H9 (cell line): ENCODE measurements at regions not wholly inside any gene's neighbourhood (a gene's known extent, or its start where the extent isn't known, plus 50 kb on each side); places are given as distances from the start of the nearest gene placed in this dataset.

Experiments
- DNase-seq: peaks from one replicate; pipeline ENCODE4 v3.0.0-alpha.2; 2017
- H2AFZ ChIP-seq: one replicate; pipeline ENCODE4 v1.6.1; 2013; ENCODE audit warnings: mild to moderate bottlenecking, low read length, control low read depth, moderate library complexity
- H2AK5ac ChIP-seq: 2 replicates; pipeline ENCODE4 v1.6.1; 2013; ENCODE audit warnings: low read length, control low read depth, mixed read lengths; ENCODE audit not compliant: insufficient read length
- H2BK120ac ChIP-seq: one replicate; pipeline ENCODE4 v1.6.1; 2013; ENCODE audit warnings: low read depth, mild to moderate bottlenecking, low read length, control low read depth, inconsistent platforms; ENCODE audit not compliant: poor library complexity, severe bottlenecking
- H2BK12ac ChIP-seq: 2 replicates; pipeline ENCODE4 v1.6.1; 2013; ENCODE audit warnings: low read length, control low read depth, mixed read lengths, low read depth; ENCODE audit not compliant: insufficient read length
- H2BK15ac ChIP-seq: 2 replicates; pipeline ENCODE4 v1.6.1; 2013; ENCODE audit warnings: low read depth, low read length, control low read depth
- H2BK20ac ChIP-seq: one replicate; pipeline ENCODE4 v1.6.1; 2013; ENCODE audit warnings: low read depth, mild to moderate bottlenecking, low read length, control low read depth, inconsistent platforms; ENCODE audit not compliant: poor library complexity, severe bottlenecking
- H2BK5ac ChIP-seq: 2 replicates; pipeline ENCODE4 v1.6.1; 2013; ENCODE audit warnings: low read length, control low read depth, mixed read lengths; ENCODE audit not compliant: insufficient read length
- H3K14ac ChIP-seq: 2 replicates; pipeline ENCODE4 v1.6.1; 2013; ENCODE audit warnings: low read length, control low read depth; ENCODE audit not compliant: insufficient read depth
- H3K18ac ChIP-seq: 2 replicates; pipeline ENCODE4 v1.6.1; 2013; ENCODE audit warnings: low read depth, mild to moderate bottlenecking, mixed read lengths, low read length, control low read depth; ENCODE audit not compliant: insufficient read length
- H3K23ac ChIP-seq: 2 replicates; pipeline ENCODE4 v1.6.1; 2013; ENCODE audit warnings: low read length, control low read depth, mixed read lengths, low read depth; ENCODE audit not compliant: insufficient read length
- H3K23me2 ChIP-seq: 2 replicates; pipeline ENCODE4 v1.6.1; 2013; ENCODE audit warnings: low read depth, mild to moderate bottlenecking, mixed read lengths, low read length, control low read depth; ENCODE audit not compliant: insufficient read length, poor library complexity, severe bottlenecking
- H3K27ac ChIP-seq: 2 replicates; pipeline ENCODE4 v1.5.1; 2013; ENCODE audit warnings: low read length, control low read depth, mixed read lengths, low read depth; ENCODE audit not compliant: insufficient read length
- H3K27me3 ChIP-seq: 2 replicates; pipeline ENCODE4 v1.6.1; 2013; ENCODE audit warnings: low read length, control low read depth, inconsistent platforms; ENCODE audit not compliant: insufficient read depth
- H3K4ac ChIP-seq: 2 replicates; pipeline ENCODE4 v1.6.1; 2013; ENCODE audit warnings: low read depth, mild to moderate bottlenecking, control low read depth, inconsistent platforms, low read length, moderate library complexity
- H3K4me1 ChIP-seq: 2 replicates; pipeline ENCODE4 v1.6.1; 2013; ENCODE audit warnings: low read length, control low read depth, inconsistent platforms; ENCODE audit not compliant: insufficient read depth
- H3K4me2 ChIP-seq: 2 replicates; pipeline ENCODE4 v1.6.1; 2013; ENCODE audit warnings: low read length, control low read depth, mixed read lengths; ENCODE audit not compliant: insufficient read length, insufficient read depth
- H3K56ac ChIP-seq: 2 replicates; pipeline ENCODE4 v1.6.1; 2013; ENCODE audit warnings: low read depth, mild to moderate bottlenecking, mixed read lengths, low read length, control low read depth; ENCODE audit not compliant: insufficient read length
- H3K79me1 ChIP-seq: 2 replicates; pipeline ENCODE4 v1.6.1; 2013; ENCODE audit warnings: low read depth, mild to moderate bottlenecking, moderate library complexity, low read length, control low read depth, inconsistent platforms; ENCODE audit not compliant: insufficient read depth, poor library complexity, severe bottlenecking
- H3K79me2 ChIP-seq: 2 replicates; pipeline ENCODE4 v1.6.1; 2013; ENCODE audit warnings: low read length, control low read depth, inconsistent platforms; ENCODE audit not compliant: insufficient read depth
- H3K9ac ChIP-seq: 2 replicates; pipeline ENCODE4 v1.6.1; 2013; ENCODE audit warnings: low read length, control low read depth, mixed read lengths; ENCODE audit not compliant: insufficient read length; ENCODE audit errors: extremely low read depth
- H3K9me3 ChIP-seq: one replicate; pipeline ENCODE4 v1.6.1; 2013; ENCODE audit warnings: low read depth, low read length, inconsistent platforms; ENCODE audit not compliant: control insufficient read depth
- H3T11ph ChIP-seq: one replicate; pipeline ENCODE4 v1.6.1; 2013; ENCODE audit warnings: mild to moderate bottlenecking, low read length, control low read depth, inconsistent platforms
- H4K20me1 ChIP-seq: one replicate; pipeline ENCODE4 v1.6.1; 2013; ENCODE audit not compliant: control insufficient read depth, insufficient read length, insufficient read depth
- H4K5ac ChIP-seq: 2 replicates; pipeline ENCODE4 v1.6.1; 2013; ENCODE audit warnings: low read depth, mild to moderate bottlenecking, mixed read lengths, low read length, control low read depth; ENCODE audit not compliant: insufficient read length
- H4K8ac ChIP-seq: replicated peaks from 2 replicates; pipeline ENCODE4 v1.6.1; 2013; ENCODE audit warnings: low read length, control low read depth, mixed read lengths, low read depth; ENCODE audit not compliant: insufficient read length
- H4K91ac ChIP-seq: 2 replicates; pipeline ENCODE4 v1.6.1; 2013; ENCODE audit warnings: low read depth, mild to moderate bottlenecking, moderate library complexity, mixed read lengths, low read length, control low read depth; ENCODE audit not compliant: insufficient read length
- H3K27ac Mint-ChIP-seq, 3 experiments: 2 replicates in 2 of 3; 3 replicates in 1 of 3; pipeline ENCODE4 v1.8.0; 2020 to 2021; ENCODE audit warnings: mixed read lengths in 3 of 3, mild to moderate bottlenecking in 1 of 3, moderate library complexity in 1 of 3
- H3K27me3 Mint-ChIP-seq: 2 replicates; pipeline ENCODE4 v1.8.0; 2021; ENCODE audit warnings: low read depth, mild to moderate bottlenecking, moderate library complexity, mixed read lengths
- H3K36me3 Mint-ChIP-seq, 3 experiments: 2 replicates in 2 of 3; 3 replicates in 1 of 3; pipeline ENCODE4 v1.8.0; 2020 to 2021; ENCODE audit warnings: low read depth in 3 of 3, mixed read lengths in 3 of 3; ENCODE audit not compliant: insufficient read depth in 1 of 3
- H3K4me1 Mint-ChIP-seq, 2 experiments: 2 replicates each; pipeline ENCODE4 v1.8.0; 2020; ENCODE audit warnings: mixed read lengths in 2 of 2
- H3K4me3 Mint-ChIP-seq, 2 experiments: 2 replicates in 1 of 2; 3 replicates in 1 of 2; pipeline ENCODE4 v1.8.0; 2020 to 2021; ENCODE audit warnings: mild to moderate bottlenecking in 2 of 2, mixed read lengths in 2 of 2, moderate library complexity in 1 of 2
- H3K9me3 Mint-ChIP-seq, 2 experiments: 2 replicates in 1 of 2; 3 replicates in 1 of 2; pipeline ENCODE4 v1.8.0; 2020; ENCODE audit warnings: mild to moderate bottlenecking in 2 of 2, mixed read lengths in 2 of 2, moderate library complexity in 1 of 2
- CTCF ChIP-seq: fragments of 200-600 bp; sonication (generic); conservative IDR thresholded peaks from 3 replicates; pipeline ENCODE4 v1.8.0; 2021; ENCODE audit warnings: antibody characterized with exemption, mild to moderate bottlenecking
- WGBS: extraction: QIAGEN DNeasy Blood & Tissue Kit; methylation state at CpG from one replicate; pipeline ENCODE4 v1.1.7; 2013; ENCODE audit warnings: missing lambda C conversion rate, low lambda C conversion rate, mixed read lengths; ENCODE audit not compliant: insufficient read length; ENCODE audit errors: extremely low coverage; 5-methylcytosine and 5-hydroxymethylcytosine counted together

- Histone ChIP-seq H4K20me1 (no peaks in the 10 kb centered on the region), H3K9me3 (no peaks in the 10 kb centered on the region), H2BK5ac (no peak overlapping the region), H2BK20ac (no peak overlapping the region), H3K27me3 (no peaks in the 10 kb centered on the region), H2BK120ac (no peak overlapping the region), H2AK5ac (no peak overlapping the region), H3K79me1 (no peaks in the 10 kb centered on the region), H3K56ac (no peak overlapping the region), H3K14ac (no peak overlapping the region), H3K4me2 (no peak overlapping the region), H4K8ac (no peak overlapping the region), H3K4me1 (no peaks in the 10 kb centered on the region), H3K4ac (no peak overlapping the region), H3K23ac (no peak overlapping the region), H3T11ph (no peak overlapping the region), H3K79me2 (no peaks in the 10 kb centered on the region), H2BK12ac (no peak overlapping the region), H4K91ac (no peak overlapping the region), H3K23me2 (no peaks in the 10 kb centered on the region), H3K9ac (no peak overlapping the region), H2BK15ac (no peak overlapping the region), H4K5ac (no peak overlapping the region), H3K27ac (no peak overlapping the region), H3K18ac (no peak overlapping the region), H2AFZ (no peak overlapping the region)
- Mint-ChIP-seq H3K9me3 (no peaks in the 10 kb centered on the region; a peak in 1 of 5 replicates), H3K4me3 (no peak overlapping the region), H3K27me3 (no peaks in the 10 kb centered on the region), H3K27ac (no peak overlapping the region), H3K4me1 (peaks cover 0 to 6% of the 10 kb centered on the region in 2 experiments; a peak in 2 of 4 replicates), H3K36me3 (no peaks in the 10 kb centered on the region)
- WGBS: no CpG with 5 or more reads among the region's 5 CpGs
- no peak for TF ChIP-seq CTCF
- no peak for DNase-seq
These were observed 577.9 kb downstream of the IPMK start for GRCh38 chr10:57689596-57690297.
